GM23338 (cell line): ENCODE measurements at regions not wholly inside any gene's neighbourhood (a gene's known extent, or its start where the extent isn't known, plus 50 kb on each side); places are given as distances from the start of the nearest gene placed in this dataset.

Experiments used
- ATAC-seq: fragments of 200-7000 bp; cut with Tn5 transposase; 3 replicates; pipeline ENCODE4 v1.9.1; 2020
- DNase-seq: peaks from one replicate; pipeline ENCODE4 v3.0.0-alpha.2; 2015; ENCODE audit warnings: low spot score
- H2AFZ ChIP-seq: fragments of 200-600 bp; sonication (generic); 2 replicates; pipeline ENCODE4 v1.8.0; 2016; ENCODE audit warnings: antibody characterized with exemption, mild to moderate bottlenecking, moderate library complexity
- H3F3A ChIP-seq: fragments of 200-600 bp; sonication (generic); replicated peaks from 2 replicates; pipeline ENCODE4 v1.8.0; 2017; ENCODE audit warnings: antibody characterized with exemption, mixed run types, low read depth
- H3K27ac ChIP-seq: fragments of 200-600 bp; sonication (generic); 2 replicates; pipeline ENCODE4 v1.6.1; 2016; ENCODE audit warnings: low read depth
- H3K27me3 ChIP-seq: fragments of 200-600 bp; sonication (generic); 2 replicates; pipeline ENCODE4 v1.8.0; 2016; ENCODE audit warnings: mild to moderate bottlenecking, mixed run types, moderate library complexity; ENCODE audit not compliant: insufficient read depth
- H3K36me3 ChIP-seq: fragments of 200-600 bp; sonication (generic); 2 replicates; pipeline ENCODE4 v1.8.0; 2016; ENCODE audit warnings: mild to moderate bottlenecking; ENCODE audit not compliant: insufficient read depth
- H3K4me1 ChIP-seq: fragments of 200-600 bp; sonication (generic); 2 replicates; pipeline ENCODE4 v1.8.0; 2016; ENCODE audit warnings: mild to moderate bottlenecking, moderate library complexity; ENCODE audit not compliant: insufficient read depth
- H3K4me2 ChIP-seq: fragments of 200-600 bp; sonication (generic); 2 replicates; pipeline ENCODE4 v1.7.1; 2017; ENCODE audit warnings: mixed run types
- H3K4me3 ChIP-seq: fragments of 200-600 bp; sonication (generic); 2 replicates; pipeline ENCODE4 v1.6.1; 2016; ENCODE audit warnings: mixed run types
- H3K79me2 ChIP-seq: fragments of 200-600 bp; sonication (generic); replicated peaks from 2 replicates; pipeline ENCODE4 v1.8.0; 2017; ENCODE audit warnings: mild to moderate bottlenecking; ENCODE audit not compliant: insufficient read depth
- H3K9me2 ChIP-seq: fragments of 200-600 bp; sonication (generic); 2 replicates; pipeline ENCODE4 v1.8.0; 2017; ENCODE audit not compliant: insufficient read depth
- H4K20me1 ChIP-seq: fragments of 200-600 bp; sonication (generic); replicated peaks from 2 replicates; pipeline ENCODE4 v1.8.0; 2017; ENCODE audit warnings: mild to moderate bottlenecking; ENCODE audit not compliant: insufficient read depth
- H3K27ac Mint-ChIP-seq: 2 replicates; pipeline ENCODE4 v1.8.0; 2020; ENCODE audit warnings: inconsistent platforms, mild to moderate bottlenecking, moderate library complexity, mixed read lengths
- H3K27me3 Mint-ChIP-seq: 3 replicates; pipeline ENCODE4 v1.8.0; 2022; ENCODE audit warnings: low read depth, mild to moderate bottlenecking, moderate library complexity, mixed read lengths, inconsistent platforms; ENCODE audit not compliant: insufficient read depth, poor library complexity
- H3K36me3 Mint-ChIP-seq: 3 replicates; pipeline ENCODE4 v1.8.0; 2021; ENCODE audit warnings: low read depth, mild to moderate bottlenecking, inconsistent platforms, moderate library complexity, mixed read lengths
- H3K4me1 Mint-ChIP-seq: 3 replicates; pipeline ENCODE4 v1.8.0; 2020; ENCODE audit warnings: mild to moderate bottlenecking, inconsistent platforms, mixed read lengths
- H3K4me3 Mint-ChIP-seq: 3 replicates; pipeline ENCODE4 v1.8.0; 2021; ENCODE audit warnings: moderate library complexity, mild to moderate bottlenecking, inconsistent platforms, mixed read lengths
- H3K9me3 Mint-ChIP-seq: 3 replicates; pipeline ENCODE4 v1.8.0; 2020; ENCODE audit warnings: moderate library complexity, mild to moderate bottlenecking, inconsistent platforms, mixed read lengths
- CREB1 ChIP-seq: fragments of 250-450 bp; sonication (Bioruptor Pico); IDR thresholded peaks from 2 replicates; pipeline ENCODE4 v1.5.0; 2020; ENCODE audit warnings: low read depth, mild to moderate bottlenecking, moderate library complexity
- CTCF ChIP-seq, 2 experiments: fragments of 200-600 bp in 1 of 2; sonication (generic) in 1 of 2; conservative IDR thresholded peaks; 2 replicates each; pipeline versions ENCODE4 v1.5.1 to v1.6.1; 2016 to 2017; ENCODE audit warnings: antibody characterized with exemption in 2 of 2, low read depth in 2 of 2, mild to moderate bottlenecking in 2 of 2, moderate library complexity in 1 of 2
- ETS1 ChIP-seq: IDR thresholded peaks from 2 replicates; pipeline ENCODE4 v1.6.1; 2016; ENCODE audit warnings: antibody characterized with exemption
- EZH2 ChIP-seq: fragments of 200-600 bp; sonication (generic); IDR thresholded peaks from one replicate; pipeline ENCODE4 v1.8.0; 2017; ENCODE audit warnings: antibody characterized with exemption, mild to moderate bottlenecking, low read depth; ENCODE audit not compliant: unreplicated experiment
- EZH2phosphoT487 ChIP-seq: fragments of 200-600 bp; sonication (generic); IDR thresholded peaks from one replicate; pipeline ENCODE4 v1.8.1; 2018; ENCODE audit warnings: antibody characterized with exemption; ENCODE audit not compliant: unreplicated experiment
- NANOG ChIP-seq: IDR thresholded peaks from 2 replicates; pipeline ENCODE4 v1.6.1; 2016; ENCODE audit warnings: antibody characterized with exemption, borderline replicate concordance
- REST ChIP-seq: IDR thresholded peaks from one replicate; pipeline ENCODE4 v1.6.1; 2018; ENCODE audit warnings: antibody characterized with exemption; ENCODE audit not compliant: unreplicated experiment
- STAT1 ChIP-seq: IDR thresholded peaks from one replicate; pipeline ENCODE4 v1.6.1; 2016; ENCODE audit warnings: antibody characterized with exemption; ENCODE audit not compliant: unreplicated experiment
- ZNF114 ChIP-seq: fragments of 250-450 bp; sonication (Bioruptor Pico); IDR thresholded peaks from 2 replicates; pipeline ENCODE4 v1.5.0; 2020; ENCODE audit warnings: mild to moderate bottlenecking, moderate library complexity
- ZNF331 ChIP-seq: fragments of 250-450 bp; sonication (Bioruptor Pico); IDR thresholded peaks from 2 replicates; pipeline ENCODE4 v1.5.0; 2020; ENCODE audit warnings: low read depth, mild to moderate bottlenecking, moderate library complexity
- ZNF462 ChIP-seq: fragments of 250-450 bp; sonication (Bioruptor Pico); IDR thresholded peaks from 2 replicates; pipeline ENCODE4 v1.5.0; 2020; ENCODE audit warnings: mild to moderate bottlenecking, moderate library complexity

- Histone ChIP-seq H3K4me3 (no peak overlapping the region), H3K27me3 (no peaks in the 10 kb centered on the region), H3K36me3 (no peaks in the 10 kb centered on the region), H2AFZ (no peak overlapping the region), H3K79me2 (no peaks in the 10 kb centered on the region), H4K20me1 (no peaks in the 10 kb centered on the region), H3K27ac (no peak overlapping the region), H3K4me2 (no peak overlapping the region), H3K4me1 (peaks cover 6% of the 10 kb centered on the region), H3K9me2 (no peaks in the 10 kb centered on the region; the same call in 1 of the 2 replicates), H3F3A (no peaks in the 10 kb centered on the region)
- H3K4me1 Mint-ChIP-seq = peaks cover 6% of the 10 kb centered on the region
- H3K4me3 Mint-ChIP-seq = no peak overlapping the region
- no peaks in the 10 kb centered on the region for H3K9me3 Mint-ChIP-seq
- H3K36me3 Mint-ChIP-seq = no peaks in the 10 kb centered on the region; the same call in 2 of the 3 replicates
- peaks cover 4% of the 10 kb centered on the region for H3K27me3 Mint-ChIP-seq
- ATAC-seq (no peak), DNase-seq (no peak)
- TF ChIP-seq CREB1 (no peak), EZH2 (no peak), EZH2phosphoT487 (no peak), STAT1 (no peak), ETS1 (no peak), REST (no peak), ZNF114 (CRISPR knock-in tag) (no peak), CTCF (conservative IDR thresholded peaks at IDR 0.05; ENCODE audit: low read depth in 2 of 2) (no peak), ZNF462 (CRISPR knock-in tag) (no peak), NANOG (no peak), ZNF331 (CRISPR knock-in tag) (no peak)
- no peak overlapping the region for H3K27ac Mint-ChIP-seq
These were observed 800.3 kb upstream of the RAB6C start for GRCh38 chr2:129179199-129179598.
